ENCODE measurements at regions not wholly inside any gene's neighbourhood (a gene's known extent, or its start where the extent isn't known, plus 50 kb on each side); places are given as distances from the start of the nearest gene placed in this dataset.

- Histone ChIP-seq H3K9ac (ENCODE audit: insufficient read depth, low read length) (no peak overlapping the region), H4K20me1 (ENCODE audit: control insufficient read depth, extremely low read depth, insufficient read depth, low read length) (no peaks in the 10 kb centered on the region), H3K79me2 (ENCODE audit: control insufficient read depth, insufficient read depth, low read length) (no peaks in the 10 kb centered on the region), H3K4me3 (replicated peaks in 1 of 4; ENCODE audit: control extremely low read depth in 1 of 4, insufficient read depth in 1 of 4, low read depth in 3 of 4, low read length in 4 of 4) (no peak overlapping the region), H3K4me1 (ENCODE audit: control insufficient read depth, extremely low read depth, insufficient read depth, low read length) (no peaks in the 10 kb centered on the region), H3K27me3 (ENCODE audit: control insufficient read depth, insufficient read depth, low read length) (no peaks in the 10 kb centered on the region), H3K4me2 (ENCODE audit: extremely low read depth, insufficient read depth, low read length) (no peak overlapping the region), H3K27ac (ENCODE audit: insufficient read depth, low read length) (no peak overlapping the region), H3K9me3 (ENCODE audit: control insufficient read depth, insufficient read depth, low read depth, low read length) (no peaks in the 10 kb centered on the region), H3K36me3 (ENCODE audit: control insufficient read depth, insufficient read depth, low read length) (no peaks in the 10 kb centered on the region), H2AFZ (ENCODE audit: low read length) (no peak overlapping the region)
- DNase-seq (ENCODE audit: low read depth in 2 of 2), result no peak
- TF ChIP-seq EZH2 (IDR thresholded peaks at IDR 0.05; ENCODE audit: low read length, missing control alignments) (no peak), CTCF (conservative IDR thresholded peaks at IDR 0.05 in 1 of 2, IDR thresholded peaks at IDR 0.05 in 1 of 2; ENCODE audit: low read depth in 1 of 2, low read length in 2 of 2) (no peak)
These were observed 133.2 kb upstream of the EPHA4 start for GRCh38 chr2:221705185-221705877.

- Histone ChIP-seq H4K20me1 (ENCODE audit: control insufficient read depth, extremely low read depth, insufficient read depth, low read length) (no peaks in the 10 kb centered on the region), H2AFZ (ENCODE audit: low read length) (no peak overlapping the region), H3K4me3 (replicated peaks in 1 of 4; ENCODE audit: control extremely low read depth in 1 of 4, insufficient read depth in 1 of 4, low read depth in 3 of 4, low read length in 4 of 4) (no peak overlapping the region), H3K27me3 (ENCODE audit: control insufficient read depth, insufficient read depth, low read length) (no peaks in the 10 kb centered on the region), H3K36me3 (ENCODE audit: control insufficient read depth, insufficient read depth, low read length) (no peaks in the 10 kb centered on the region), H3K9ac (ENCODE audit: insufficient read depth, low read length) (no peak overlapping the region), H3K9me3 (ENCODE audit: control insufficient read depth, insufficient read depth, low read depth, low read length) (no peaks in the 10 kb centered on the region), H3K27ac (ENCODE audit: insufficient read depth, low read length) (no peak overlapping the region), H3K4me2 (ENCODE audit: extremely low read depth, insufficient read depth, low read length) (no peak overlapping the region), H3K79me2 (ENCODE audit: control insufficient read depth, insufficient read depth, low read length) (no peaks in the 10 kb centered on the region), H3K4me1 (ENCODE audit: control insufficient read depth, extremely low read depth, insufficient read depth, low read length) (no peaks in the 10 kb centered on the region)
- DNase-seq (ENCODE audit: low read depth in 2 of 2), result no peak
- TF ChIP-seq CTCF (conservative IDR thresholded peaks at IDR 0.05 in 1 of 2, IDR thresholded peaks at IDR 0.05 in 1 of 2; ENCODE audit: low read depth in 1 of 2, low read length in 2 of 2) (no peak), EZH2 (IDR thresholded peaks at IDR 0.05; ENCODE audit: low read length, missing control alignments) (no peak)
These were observed 132.3 kb upstream of the EPHA4 start for GRCh38 chr2:221704442-221704841.

- H3K9ac ChIP-seq (ENCODE audit: insufficient read depth, low read length), result no peak overlapping the region
- H3K4me2 ChIP-seq (ENCODE audit: extremely low read depth, insufficient read depth, low read length), result no peak overlapping the region
- DNase-seq (ENCODE audit: low read depth in 2 of 2), result no peak
- no peaks in the 10 kb centered on the region for H3K79me2 ChIP-seq (ENCODE audit: control insufficient read depth, insufficient read depth, low read length)
- no peak overlapping the region for H2AFZ ChIP-seq (ENCODE audit: low read length)
- no peaks in the 10 kb centered on the region for H3K4me1 ChIP-seq (ENCODE audit: control insufficient read depth, extremely low read depth, insufficient read depth, low read length)
- no peaks in the 10 kb centered on the region for H4K20me1 ChIP-seq (ENCODE audit: control insufficient read depth, extremely low read depth, insufficient read depth, low read length)
- no peaks in the 10 kb centered on the region for H3K9me3 ChIP-seq (ENCODE audit: control insufficient read depth, insufficient read depth, low read depth, low read length)
- TF ChIP-seq CTCF (conservative IDR thresholded peaks at IDR 0.05 in 1 of 2, IDR thresholded peaks at IDR 0.05 in 1 of 2; ENCODE audit: low read depth in 1 of 2, low read length in 2 of 2), result no peak
- TF ChIP-seq EZH2 (IDR thresholded peaks at IDR 0.05; ENCODE audit: low read length, missing control alignments), result no peak
- no peaks in the 10 kb centered on the region for H3K27me3 ChIP-seq (ENCODE audit: control insufficient read depth, insufficient read depth, low read length)
- no peak overlapping the region for H3K4me3 ChIP-seq (replicated peaks in 1 of 4; ENCODE audit: control extremely low read depth in 1 of 4, insufficient read depth in 1 of 4, low read depth in 3 of 4, low read length in 4 of 4)
- no peak overlapping the region for H3K27ac ChIP-seq (ENCODE audit: insufficient read depth, low read length)
- no peaks in the 10 kb centered on the region for H3K36me3 ChIP-seq (ENCODE audit: control insufficient read depth, insufficient read depth, low read length)
These were observed 121.3 kb upstream of the EPHA4 start for GRCh38 chr2:221693365-221693764.
